Suprapubic skin (tissue), 4 donors: ENCODE measurements at regions not wholly inside any gene's neighbourhood (a gene's known extent, or its start where the extent isn't known, plus 50 kb on each side); places are given as distances from the start of the nearest gene placed in this dataset.

Source experiments
- DNase-seq, 2 donors: peaks; one replicate each; pipeline ENCODE4 v3.0.0-alpha.2; 2019; ENCODE audit warnings: low spot score in 2 of 2
- H3K27ac ChIP-seq: fragments of 200-600 bp; sonication (generic); one replicate; pipeline ENCODE4 v1.5.1; 2019
- H3K27me3 ChIP-seq: fragments of 200-600 bp; sonication (generic); one replicate; pipeline ENCODE4 v1.5.1; 2019
- H3K36me3 ChIP-seq: fragments of 200-600 bp; sonication (generic); one replicate; pipeline ENCODE4 v1.5.1; 2019
- H3K4me1 ChIP-seq: fragments of 200-600 bp; sonication (generic); one replicate; pipeline ENCODE4 v1.5.1; 2019
- H3K4me3 ChIP-seq: fragments of 200-600 bp; sonication (generic); one replicate; pipeline ENCODE4 v1.5.1; 2019; ENCODE audit warnings: mild to moderate bottlenecking
- H3K9me3 ChIP-seq: fragments of 200-600 bp; sonication (generic); one replicate; pipeline ENCODE4 v1.5.1; 2019
- EP300 ChIP-seq: sonication (generic); formaldehyde crosslinking; IDR thresholded peaks from one replicate; pipeline ENCODE4 v1.6.1; 2017; ENCODE audit warnings: antibody characterized with exemption
- POLR2A ChIP-seq, 2 donors: fragments of 450-650 bp; IDR thresholded peaks; one replicate each; pipeline ENCODE4 v1.6.1; 2017; ENCODE audit warnings: antibody characterized with exemption in 2 of 2, mild to moderate bottlenecking in 2 of 2, moderate library complexity in 2 of 2
- POLR2AphosphoS5 ChIP-seq, 3 donors: sonication (generic); formaldehyde crosslinking; IDR thresholded peaks; one replicate each; pipeline ENCODE4 v1.6.1; 2017; ENCODE audit warnings: antibody characterized with exemption in 3 of 3
- WGBS: methylation state at CpG from one replicate; pipeline ENCODE4 v1.1.5; 2018; 5-methylcytosine and 5-hydroxymethylcytosine counted together
- TF ChIP-seq, protein P1 (sequence below), 2 donors: fragments of 200-600 bp in 1 of 2; fragments of 450-650 bp in 1 of 2; sonication (generic) in 1 of 2; IDR thresholded peaks; one replicate each; pipeline ENCODE4 v1.5.1; 2016 to 2019; ENCODE audit warnings: antibody characterized with exemption in 2 of 2, mild to moderate bottlenecking in 1 of 2, moderate library complexity in 1 of 2

- H3K4me1 ChIP-seq, result no peaks in the 10 kb centered on the region
- no peak overlapping the region for H3K4me3 ChIP-seq
- no peaks in the 10 kb centered on the region for H3K36me3 ChIP-seq
- H3K27ac ChIP-seq, result no peak overlapping the region
- no peaks in the 10 kb centered on the region for H3K27me3 ChIP-seq
- no peak for DNase-seq
- no peaks in the 10 kb centered on the region for H3K9me3 ChIP-seq
- WGBS, result 92% methylated on average over 5 of the region's 5 CpGs
- no peak for TF ChIP-seq POLR2A (IDR thresholded peaks at IDR 0.05)
- TF ChIP-seq, protein P1, sequence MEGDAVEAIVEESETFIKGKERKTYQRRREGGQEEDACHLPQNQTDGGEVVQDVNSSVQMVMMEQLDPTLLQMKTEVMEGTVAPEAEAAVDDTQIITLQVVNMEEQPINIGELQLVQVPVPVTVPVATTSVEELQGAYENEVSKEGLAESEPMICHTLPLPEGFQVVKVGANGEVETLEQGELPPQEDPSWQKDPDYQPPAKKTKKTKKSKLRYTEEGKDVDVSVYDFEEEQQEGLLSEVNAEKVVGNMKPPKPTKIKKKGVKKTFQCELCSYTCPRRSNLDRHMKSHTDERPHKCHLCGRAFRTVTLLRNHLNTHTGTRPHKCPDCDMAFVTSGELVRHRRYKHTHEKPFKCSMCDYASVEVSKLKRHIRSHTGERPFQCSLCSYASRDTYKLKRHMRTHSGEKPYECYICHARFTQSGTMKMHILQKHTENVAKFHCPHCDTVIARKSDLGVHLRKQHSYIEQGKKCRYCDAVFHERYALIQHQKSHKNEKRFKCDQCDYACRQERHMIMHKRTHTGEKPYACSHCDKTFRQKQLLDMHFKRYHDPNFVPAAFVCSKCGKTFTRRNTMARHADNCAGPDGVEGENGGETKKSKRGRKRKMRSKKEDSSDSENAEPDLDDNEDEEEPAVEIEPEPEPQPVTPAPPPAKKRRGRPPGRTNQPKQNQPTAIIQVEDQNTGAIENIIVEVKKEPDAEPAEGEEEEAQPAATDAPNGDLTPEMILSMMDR (IDR thresholded peaks at IDR 0.05), result no peak
- no peak for TF ChIP-seq POLR2AphosphoS5 (IDR thresholded peaks at IDR 0.05)
- TF ChIP-seq EP300, result no peak
These were observed 519.6 kb upstream of the HS6ST1 start for GRCh38 chr2:128838244-128838643.

DNA sequence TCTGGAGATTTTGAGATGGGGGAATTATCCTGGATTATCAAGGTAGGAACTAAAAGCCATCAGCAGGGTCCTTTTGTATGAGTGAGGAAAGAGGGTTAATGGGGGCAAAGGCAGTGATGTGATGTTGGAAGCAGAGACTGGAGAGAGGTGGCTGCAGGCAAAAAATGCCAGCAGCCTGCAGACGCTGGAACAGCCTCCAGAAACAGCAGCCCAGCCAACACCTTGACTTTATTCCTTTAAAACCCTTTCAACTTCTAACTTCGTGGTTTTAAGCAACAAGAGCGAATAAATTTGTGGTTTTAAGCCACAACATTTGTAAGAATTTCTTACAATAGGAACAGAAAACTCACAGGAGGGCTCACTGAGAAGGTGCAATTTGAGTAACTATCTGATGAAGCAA is 523.1 kb upstream of the HS6ST1 start:
- Histone ChIP-seq H3K27me3 (no peaks in the 10 kb centered on the region), H3K27ac (no peak overlapping the region), H3K4me3 (no peak overlapping the region), H3K36me3 (no peaks in the 10 kb centered on the region), H3K4me1 (no peaks in the 10 kb centered on the region), H3K9me3 (no peaks in the 10 kb centered on the region)
- no peak for DNase-seq
- TF ChIP-seq EP300, result no peak
- no peak for TF ChIP-seq POLR2A (IDR thresholded peaks at IDR 0.05)
- no peak for TF ChIP-seq POLR2AphosphoS5 (IDR thresholded peaks at IDR 0.05)
- TF ChIP-seq, protein P1 (IDR thresholded peaks at IDR 0.05), result no peak
- WGBS, result 46% methylated on average over 3 of the region's 3 CpGs

- no peak overlapping the region for H3K27ac ChIP-seq
- H3K4me3 ChIP-seq, result no peak overlapping the region
- WGBS, result 65% methylated on average over 9 of the region's 9 CpGs
- H3K4me1 ChIP-seq, result no peaks in the 10 kb centered on the region
- H3K9me3 ChIP-seq, result no peaks in the 10 kb centered on the region
- H3K36me3 ChIP-seq, result no peaks in the 10 kb centered on the region
- DNase-seq, result no peak
- H3K27me3 ChIP-seq, result no peaks in the 10 kb centered on the region
- TF ChIP-seq POLR2A (IDR thresholded peaks at IDR 0.05) (no peak), POLR2AphosphoS5 (IDR thresholded peaks at IDR 0.05) (no peak)
These were observed 548.6 kb upstream of the HS6ST1 start for GRCh38 chr2:128867311-128867710.

DNA sequence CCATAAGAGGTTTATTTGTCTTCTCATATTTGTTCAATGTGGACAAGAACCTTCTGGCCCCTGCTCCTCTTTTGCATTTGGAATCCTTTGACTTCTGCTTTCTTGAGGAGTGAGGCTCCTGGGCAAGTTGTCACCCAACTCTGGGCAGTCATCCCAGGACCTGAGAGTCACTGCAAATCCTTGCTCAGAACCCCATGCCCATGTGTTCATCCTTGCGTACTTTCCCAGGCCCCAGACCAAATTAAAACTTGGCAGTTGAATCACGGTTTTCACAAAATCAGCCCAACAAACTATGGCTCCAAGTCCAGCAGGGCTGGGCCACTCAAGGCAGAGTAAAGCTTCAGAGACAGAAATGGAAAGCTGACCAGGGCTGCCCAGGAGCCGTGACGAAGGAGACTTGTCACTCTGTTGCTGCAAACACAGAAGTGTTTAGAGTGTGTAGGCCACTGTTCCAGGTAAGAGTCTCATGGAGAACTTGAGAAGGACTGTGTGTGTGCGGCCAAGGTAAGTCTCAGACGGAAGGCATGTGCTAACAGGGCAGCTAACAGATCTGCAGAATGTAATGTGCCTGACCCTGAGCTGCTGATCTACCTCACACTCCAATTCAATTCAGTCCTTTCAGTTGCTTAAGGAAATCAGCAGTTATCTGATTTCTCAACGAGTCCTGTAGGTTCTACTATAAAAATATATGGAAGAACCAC is 549.4 kb upstream of the HS6ST1 start:
- H3K27ac ChIP-seq, result no peak overlapping the region
- H3K27me3 ChIP-seq, result no peaks in the 10 kb centered on the region
- no peak for DNase-seq
- H3K9me3 ChIP-seq, result no peaks in the 10 kb centered on the region
- H3K36me3 ChIP-seq, result no peaks in the 10 kb centered on the region
- no peaks in the 10 kb centered on the region for H3K4me1 ChIP-seq
- TF ChIP-seq, protein P1 (IDR thresholded peaks at IDR 0.05), result no peak
- TF ChIP-seq EP300, result no peak
- TF ChIP-seq POLR2AphosphoS5 (IDR thresholded peaks at IDR 0.05), result no peak
- TF ChIP-seq POLR2A (IDR thresholded peaks at IDR 0.05), result no peak
- H3K4me3 ChIP-seq, result no peak overlapping the region
- 65% methylated on average over 7 of the region's 7 CpGs for WGBS

GRCh38 chr2:128868686-128869551 is 550.3 kb upstream of the HS6ST1 start:
- H3K4me1 ChIP-seq, result no peaks in the 10 kb centered on the region
- 76% methylated on average over 7 of the region's 7 CpGs for WGBS

More at GRCh38 chr2:128868686-128869551, 550.3 kb upstream of the HS6ST1 start:
- Histone ChIP-seq H3K36me3 (no peaks in the 10 kb centered on the region), H3K4me3 (no peak overlapping the region), H3K27me3 (no peaks in the 10 kb centered on the region), H3K9me3 (no peaks in the 10 kb centered on the region), H3K27ac (no peak overlapping the region)
- TF ChIP-seq POLR2A (IDR thresholded peaks at IDR 0.05) (no peak), EP300 (no peak), POLR2AphosphoS5 (IDR thresholded peaks at IDR 0.05) (no peak)
- TF ChIP-seq, protein P1 (IDR thresholded peaks at IDR 0.05), result no peak
- no peak for DNase-seq
